ENCODE measurements at regions not wholly inside any gene's neighbourhood (a gene's known extent, or its start where the extent isn't known, plus 50 kb on each side); places are given as distances from the start of the nearest gene placed in this dataset.

DNA sequence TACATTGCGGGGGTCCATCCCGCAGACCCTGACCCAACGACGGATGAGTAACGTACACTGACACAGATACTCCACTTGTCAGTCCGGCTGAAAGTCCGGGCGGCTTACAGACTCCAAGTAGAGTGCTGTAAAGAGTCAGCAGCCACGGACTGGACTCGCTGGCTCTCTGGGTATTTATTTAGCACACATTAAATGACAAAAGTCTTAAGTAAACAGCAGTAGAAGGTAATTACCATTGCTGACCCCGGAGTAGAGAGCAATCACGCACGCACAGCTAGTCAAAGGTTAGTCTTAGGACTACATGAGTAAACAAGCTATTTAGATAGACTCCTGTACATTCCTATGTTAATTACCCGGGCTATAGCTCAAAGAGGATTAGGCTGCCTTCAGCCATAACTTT, 780.9 kb downstream of the RPS29 start:
- H3K4me3 ChIP-seq (ENCODE audit: low read length): no peak overlapping the region
- H3K9ac ChIP-seq (ENCODE audit: low read depth, low read length): no peak overlapping the region
- no peaks in the 10 kb centered on the region for H3K9me3 ChIP-seq (ENCODE audit: insufficient read depth, low read depth, low read length)
- no peaks in the 10 kb centered on the region for H3K36me3 ChIP-seq (ENCODE audit: insufficient read depth, low read depth, low read length)
- H3K4me1 ChIP-seq (ENCODE audit: insufficient read depth, low read length): peaks cover 2% of the 10 kb centered on the region; the same call in 1 of the 2 replicates
- peaks cover 88% of the 10 kb centered on the region for H3K27me3 ChIP-seq (ENCODE audit: insufficient read depth, low read length)
- H3K27ac ChIP-seq (ENCODE audit: low read length): no peak overlapping the region

GRCh38 chr14:48792376-48793024, 793.7 kb downstream of the RPS29 start:
- no peaks in the 10 kb centered on the region for H3K36me3 ChIP-seq (ENCODE audit: insufficient read depth, low read depth, low read length)
- no peak overlapping the region for H3K9ac ChIP-seq (ENCODE audit: low read depth, low read length)
- H3K9me3 ChIP-seq (ENCODE audit: insufficient read depth, low read depth, low read length): no peaks in the 10 kb centered on the region
- H3K27me3 ChIP-seq (ENCODE audit: insufficient read depth, low read length): no peaks in the 10 kb centered on the region
- no peaks in the 10 kb centered on the region for H3K4me1 ChIP-seq (ENCODE audit: insufficient read depth, low read length)
- no peak overlapping the region for H3K27ac ChIP-seq (ENCODE audit: low read length)
- H3K4me3 ChIP-seq (ENCODE audit: low read length): no peak overlapping the region

DNA sequence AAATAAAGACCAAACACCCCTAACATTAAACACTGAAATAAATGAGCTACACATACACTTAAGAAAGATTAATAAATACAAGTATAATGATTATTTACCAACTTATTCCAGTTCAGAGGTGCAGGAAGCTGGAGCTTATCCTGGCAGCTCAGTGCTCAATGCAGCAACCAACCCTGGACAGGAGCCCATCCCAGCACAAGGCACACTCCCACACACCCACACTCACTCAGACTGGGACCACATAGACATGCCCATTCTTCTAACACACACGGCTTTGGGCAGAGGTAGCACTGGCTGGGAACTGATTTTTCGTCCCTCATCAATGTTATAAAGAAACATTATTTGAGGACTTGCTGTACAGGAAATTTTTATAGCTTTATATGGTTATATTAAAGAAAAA, 797.4 kb downstream of the RPS29 start:
- H3K9me3 ChIP-seq (ENCODE audit: insufficient read depth, low read depth, low read length): no peaks in the 10 kb centered on the region

DNA sequence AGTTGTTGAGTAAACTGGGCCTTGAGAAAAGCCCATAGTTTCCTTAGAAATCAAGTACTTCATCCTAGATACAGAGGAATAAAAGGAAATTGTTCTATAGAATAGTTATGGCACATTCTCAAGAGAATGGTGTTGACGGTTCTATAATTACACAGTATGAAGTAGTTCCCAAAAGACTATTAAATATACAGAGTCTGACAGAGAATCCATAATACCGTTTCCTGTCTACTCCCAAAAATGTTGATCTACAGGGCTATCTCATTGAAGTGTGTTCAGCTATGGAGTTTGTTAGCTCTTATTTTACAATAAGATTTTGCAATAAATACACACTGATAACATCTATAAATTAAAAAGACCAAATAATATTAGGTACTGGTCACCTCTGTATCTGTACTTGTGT, 799.7 kb downstream of the RPS29 start:
- Histone ChIP-seq H3K4me1 (ENCODE audit: insufficient read depth, low read length) (no peaks in the 10 kb centered on the region), H3K9ac (ENCODE audit: low read depth, low read length) (no peak overlapping the region)

More for the DNA sequence above, 797.4 kb downstream of the RPS29 start:
- Histone ChIP-seq H3K36me3 (ENCODE audit: insufficient read depth, low read depth, low read length) (no peaks in the 10 kb centered on the region), H3K27me3 (ENCODE audit: insufficient read depth, low read length) (no peaks in the 10 kb centered on the region), H3K9ac (ENCODE audit: low read depth, low read length) (no peak overlapping the region), H3K4me1 (ENCODE audit: insufficient read depth, low read length) (no peaks in the 10 kb centered on the region), H3K4me3 (ENCODE audit: low read length) (no peak overlapping the region), H3K27ac (ENCODE audit: low read length) (no peak overlapping the region)

DNA sequence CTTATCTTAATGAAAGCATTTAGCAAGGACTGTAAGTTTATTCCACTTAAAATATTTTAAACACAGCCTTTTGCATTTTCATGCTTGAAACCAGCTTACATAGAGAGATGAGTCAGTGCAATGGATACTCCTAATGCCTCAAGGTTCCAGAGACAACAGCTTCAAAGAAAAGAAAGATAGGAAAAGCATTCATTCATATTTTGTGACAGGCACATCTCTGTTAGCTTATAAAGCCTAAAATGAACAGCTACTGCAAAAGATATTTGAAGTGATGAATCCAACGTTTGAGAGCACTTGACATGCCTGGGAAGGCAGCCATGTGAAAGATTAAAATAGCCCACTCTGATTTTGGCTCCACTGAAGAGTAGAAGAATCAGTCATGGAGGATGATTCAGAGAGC, 814.5 kb downstream of the RPS29 start:
- H3K9ac ChIP-seq (ENCODE audit: low read depth, low read length): no peak overlapping the region
- H3K27me3 ChIP-seq (ENCODE audit: insufficient read depth, low read length): no peaks in the 10 kb centered on the region
- H3K4me3 ChIP-seq (ENCODE audit: low read length): no peak overlapping the region
- no peak overlapping the region for H3K27ac ChIP-seq (ENCODE audit: low read length)
- H3K4me1 ChIP-seq (ENCODE audit: insufficient read depth, low read length): no peaks in the 10 kb centered on the region
- H3K36me3 ChIP-seq (ENCODE audit: insufficient read depth, low read depth, low read length): no peaks in the 10 kb centered on the region
- H3K9me3 ChIP-seq (ENCODE audit: insufficient read depth, low read depth, low read length): peaks cover 2% of the 10 kb centered on the region; the same call in 1 of the 2 replicates

More for the DNA sequence above, 799.7 kb downstream of the RPS29 start:
- Histone ChIP-seq H3K9me3 (ENCODE audit: insufficient read depth, low read depth, low read length) (no peaks in the 10 kb centered on the region), H3K27me3 (ENCODE audit: insufficient read depth, low read length) (no peaks in the 10 kb centered on the region), H3K27ac (ENCODE audit: low read length) (no peak overlapping the region), H3K4me3 (ENCODE audit: low read length) (no peak overlapping the region), H3K36me3 (ENCODE audit: insufficient read depth, low read depth, low read length) (no peaks in the 10 kb centered on the region)

GRCh38 chr14:48751293-48751692, 834.9 kb downstream of the RPS29 start:
- no peaks in the 10 kb centered on the region for H3K36me3 ChIP-seq (ENCODE audit: insufficient read depth, low read depth, low read length)
- H3K9me3 ChIP-seq (ENCODE audit: insufficient read depth, low read depth, low read length): no peaks in the 10 kb centered on the region
- H3K4me3 ChIP-seq (ENCODE audit: low read length): no peak overlapping the region
- H3K27me3 ChIP-seq (ENCODE audit: insufficient read depth, low read length): no peaks in the 10 kb centered on the region
- H3K9ac ChIP-seq (ENCODE audit: low read depth, low read length): no peak overlapping the region
- H3K4me1 ChIP-seq (ENCODE audit: insufficient read depth, low read length): no peaks in the 10 kb centered on the region
- no peak overlapping the region for H3K27ac ChIP-seq (ENCODE audit: low read length)

DNA sequence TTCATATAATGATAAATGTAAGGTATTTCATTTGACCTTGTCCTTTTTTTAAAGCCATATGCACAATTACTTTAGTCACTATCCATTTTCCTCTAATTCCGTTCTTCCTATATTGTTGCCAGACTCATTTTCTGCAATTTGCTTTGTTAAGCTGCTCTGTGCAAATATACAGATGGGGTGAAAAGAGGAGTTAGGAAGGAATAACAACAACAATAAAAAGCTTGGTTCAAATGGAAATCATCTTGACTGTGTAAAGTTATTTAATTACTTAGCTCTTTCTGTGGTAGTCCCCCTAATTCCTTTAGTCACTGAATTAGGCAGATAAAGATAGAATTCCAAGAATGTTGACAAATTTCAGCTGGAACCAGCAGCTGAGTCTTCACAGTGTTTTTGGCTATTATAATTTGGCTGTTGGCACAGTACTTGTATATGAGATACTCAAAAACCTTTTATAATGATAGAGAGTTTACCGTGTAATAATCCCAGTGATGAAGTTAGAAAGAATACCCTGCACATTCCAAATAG, 838.0 kb downstream of the RPS29 start:
- H3K9ac ChIP-seq (ENCODE audit: low read depth, low read length): no peak overlapping the region
- H3K36me3 ChIP-seq (ENCODE audit: insufficient read depth, low read depth, low read length): no peaks in the 10 kb centered on the region
- no peaks in the 10 kb centered on the region for H3K4me1 ChIP-seq (ENCODE audit: insufficient read depth, low read length)
- no peaks in the 10 kb centered on the region for H3K9me3 ChIP-seq (ENCODE audit: insufficient read depth, low read depth, low read length)
- H3K27me3 ChIP-seq (ENCODE audit: insufficient read depth, low read length): no peaks in the 10 kb centered on the region
- no peak overlapping the region for H3K4me3 ChIP-seq (ENCODE audit: low read length)
- H3K27ac ChIP-seq (ENCODE audit: low read length): no peak overlapping the region

GRCh38 chr14:48747561-48748089, 838.6 kb downstream of the RPS29 start:
- H3K4me1 ChIP-seq (ENCODE audit: insufficient read depth, low read length): no peaks in the 10 kb centered on the region
- no peak overlapping the region for H3K27ac ChIP-seq (ENCODE audit: low read length)
- no peaks in the 10 kb centered on the region for H3K9me3 ChIP-seq (ENCODE audit: insufficient read depth, low read depth, low read length)
- no peak overlapping the region for H3K9ac ChIP-seq (ENCODE audit: low read depth, low read length)
- no peaks in the 10 kb centered on the region for H3K27me3 ChIP-seq (ENCODE audit: insufficient read depth, low read length)
- no peaks in the 10 kb centered on the region for H3K36me3 ChIP-seq (ENCODE audit: insufficient read depth, low read depth, low read length)
- H3K4me3 ChIP-seq (ENCODE audit: low read length): no peak overlapping the region

- H3K9me3 ChIP-seq (ENCODE audit: insufficient read depth, low read depth, low read length): no peaks in the 10 kb centered on the region
- H3K4me1 ChIP-seq (ENCODE audit: insufficient read depth, low read length): no peaks in the 10 kb centered on the region
- H3K27me3 ChIP-seq (ENCODE audit: insufficient read depth, low read length): no peaks in the 10 kb centered on the region
- H3K36me3 ChIP-seq (ENCODE audit: insufficient read depth, low read depth, low read length): no peaks in the 10 kb centered on the region
- H3K4me3 ChIP-seq (ENCODE audit: low read length): no peak overlapping the region
- no peak overlapping the region for H3K27ac ChIP-seq (ENCODE audit: low read length)
- H3K9ac ChIP-seq (ENCODE audit: low read depth, low read length): no peak overlapping the region
Observed at GRCh38 chr14:48744202-48744601, 842.0 kb downstream of the RPS29 start.

DNA sequence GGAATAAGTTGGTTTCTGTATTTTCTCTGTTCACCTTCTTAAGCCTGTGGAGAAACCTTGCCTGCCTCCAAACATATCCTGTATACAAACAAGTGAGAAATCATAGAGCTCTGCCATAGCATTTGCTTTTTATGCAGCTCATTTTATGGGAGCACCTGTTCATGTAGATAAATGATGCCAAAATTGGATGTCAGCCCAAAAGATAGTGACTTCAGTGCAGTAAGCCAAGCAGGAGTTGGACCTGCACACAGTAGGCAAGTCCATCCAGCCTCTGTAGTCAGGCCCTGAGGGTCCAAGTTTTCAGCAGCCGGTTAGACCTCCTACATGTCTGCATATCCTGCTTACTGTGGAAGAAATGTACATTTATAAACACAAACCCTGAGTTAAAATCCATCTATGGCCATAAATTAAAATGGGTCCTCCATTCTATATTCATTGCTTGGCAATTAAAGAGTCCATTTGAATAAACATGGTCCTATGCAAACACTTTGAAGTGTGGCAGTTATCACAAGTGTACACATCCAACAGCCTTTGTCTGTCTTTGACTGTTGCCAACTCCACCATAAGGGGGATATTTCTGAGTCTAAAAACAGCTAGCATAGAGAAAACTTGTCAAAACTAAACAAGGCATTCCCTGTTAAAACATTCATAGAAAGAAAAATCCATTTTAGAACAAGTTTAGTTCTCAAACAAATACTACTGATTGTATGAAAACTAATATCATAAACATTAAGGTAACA, 847.8 kb downstream of the RPS29 start:
- peaks cover 24% of the 10 kb centered on the region for H3K9me3 ChIP-seq (ENCODE audit: insufficient read depth, low read depth, low read length)
- no peaks in the 10 kb centered on the region for H3K27me3 ChIP-seq (ENCODE audit: insufficient read depth, low read length)
- H3K4me3 ChIP-seq (ENCODE audit: low read length): no peak overlapping the region
- H3K4me1 ChIP-seq (ENCODE audit: insufficient read depth, low read length): no peaks in the 10 kb centered on the region
- H3K27ac ChIP-seq (ENCODE audit: low read length): no peak overlapping the region
- no peak overlapping the region for H3K9ac ChIP-seq (ENCODE audit: low read depth, low read length)
- H3K36me3 ChIP-seq (ENCODE audit: insufficient read depth, low read depth, low read length): no peaks in the 10 kb centered on the region

DNA sequence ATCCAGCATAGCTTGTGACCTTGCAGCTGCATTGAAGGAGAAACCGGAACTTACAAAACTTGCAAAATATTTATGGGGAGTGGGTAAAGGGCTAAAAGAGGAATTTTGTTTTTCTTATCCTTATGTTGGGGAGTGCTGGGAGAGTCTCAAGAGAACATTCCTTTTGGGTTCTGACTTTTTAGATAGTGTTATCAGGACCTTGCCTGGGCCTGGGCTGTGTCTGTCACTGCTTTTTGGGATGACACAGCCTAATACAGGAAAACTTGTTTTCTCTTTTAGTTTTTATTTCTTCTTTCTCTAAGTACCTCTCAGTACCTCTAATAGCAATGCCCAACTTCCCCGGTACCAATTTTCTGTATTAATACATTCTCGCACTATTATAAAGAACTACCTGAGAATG, 850.6 kb downstream of the RPS29 start:
- H3K36me3 ChIP-seq (ENCODE audit: insufficient read depth, low read depth, low read length): no peaks in the 10 kb centered on the region
- no peak overlapping the region for H3K9ac ChIP-seq (ENCODE audit: low read depth, low read length)
- H3K27ac ChIP-seq (ENCODE audit: low read length): no peak overlapping the region
- no peak overlapping the region for H3K4me3 ChIP-seq (ENCODE audit: low read length)
- H3K4me1 ChIP-seq (ENCODE audit: insufficient read depth, low read length): no peaks in the 10 kb centered on the region
- H3K9me3 ChIP-seq (ENCODE audit: insufficient read depth, low read depth, low read length): peaks cover 28% of the 10 kb centered on the region
- H3K27me3 ChIP-seq (ENCODE audit: insufficient read depth, low read length): no peaks in the 10 kb centered on the region

GRCh38 chr14:48731260-48731659, 854.9 kb downstream of the RPS29 start:
- H3K36me3 ChIP-seq (ENCODE audit: insufficient read depth, low read depth, low read length): no peaks in the 10 kb centered on the region
- H3K27me3 ChIP-seq (ENCODE audit: insufficient read depth, low read length): no peaks in the 10 kb centered on the region
- peaks cover under 1% of the 10 kb centered on the region; the same call in 1 of the 2 replicates for H3K4me1 ChIP-seq (ENCODE audit: insufficient read depth, low read length)
- H3K9ac ChIP-seq (ENCODE audit: low read depth, low read length): no peak overlapping the region
- H3K27ac ChIP-seq (ENCODE audit: low read length): no peak overlapping the region
- no peak overlapping the region for H3K4me3 ChIP-seq (ENCODE audit: low read length)
- peaks cover 28% of the 10 kb centered on the region for H3K9me3 ChIP-seq (ENCODE audit: insufficient read depth, low read depth, low read length)
